K562 (cell line): ENCODE measurements at regions not wholly inside any gene's neighbourhood (a gene's known extent, or its start where the extent isn't known, plus 50 kb on each side); places are given as distances from the start of the nearest gene placed in this dataset.
A peak's percentile ranks its signal among the peaks of the same experiment; 100 is the strongest.

Experiments
- ATAC-seq: fragments of 200-7000 bp; cut with Tn5 transposase; 3 replicates; pipeline ENCODE4 v1.9.1; 2020; ENCODE audit warnings: moderate library complexity
- BruUV-seq: library from RNA; stranded (reverse); fragments of 400-500 nt; replicated peaks from 2 replicates; lab custom pipeline; 2021; lab: Mats Ljungman, UMichigan
- CTCF ChIA-PET: fragments of 300-600 bp; formaldehyde crosslinking; extraction: SDS; loops from one replicate; lab custom pipeline; 2021; ENCODE audit warnings: low intra/inter-chr PET ratio; lab: Yijun Ruan, JAX
- POLR2A ChIA-PET: fragments of 300-600, 350-650 bp; sonication (Branson Sonifier 250); formaldehyde crosslinking; extraction: SDS; loops from one replicate; lab custom pipeline; 2021; ENCODE audit warnings: antibody characterized with exemption, inconsistent platforms; lab: Yijun Ruan, JAX
- DNase-seq, 4 experiments: peaks; one replicate each; pipeline versions ENCODE4 v3.0.0 to v3.0.0-alpha.2; 2011 to 2018; ENCODE audit warnings: low spot score in 3 of 4, mixed read lengths in 3 of 4; ENCODE audit errors: extremely low read depth in 1 of 4
- FAIRE-seq: peaks from 2 replicates; lab custom pipeline; 2011; peaks lifted over from hg19 to GRCh38; lab: Jason Lieb, UNC
- H2AFZ ChIP-seq: 2 replicates; pipeline ENCODE4 v1.6.0; 2011; ENCODE audit warnings: low read depth, low read length, control low read depth, inconsistent platforms
- H3K27ac ChIP-seq: fragments of 200-600 bp; 3 replicates; pipeline ENCODE4 v1.8.0; 2011; ENCODE audit warnings: low read depth, mild to moderate bottlenecking, control low read depth, inconsistent platforms, low read length, moderate library complexity, mixed read lengths; ENCODE audit errors: extremely low read depth
- H3K27me3 ChIP-seq, 2 experiments: fragments of 300-600 bp in 1 of 2; 2 replicates in 1 of 2; 3 replicates in 1 of 2; pipeline versions ENCODE4 v1.6.0 to v1.8.0; 2011; ENCODE audit warnings: inconsistent platforms in 2 of 2, low read length in 2 of 2, mild to moderate bottlenecking in 1 of 2, mixed read lengths in 1 of 2, moderate library complexity in 1 of 2; ENCODE audit not compliant: control insufficient read depth in 2 of 2, insufficient read depth in 2 of 2
- H3K36me3 ChIP-seq: fragments of 300-600 bp; 3 replicates; pipeline ENCODE4 v1.8.0; 2011; ENCODE audit warnings: mild to moderate bottlenecking, low read length, inconsistent platforms; ENCODE audit not compliant: control insufficient read depth, insufficient read depth
- H3K4me1 ChIP-seq, 2 experiments: fragments of 200-600 bp in 1 of 2; replicated peaks in 1 of 2; 2 replicates in 1 of 2; 3 replicates in 1 of 2; pipeline versions ENCODE4 v1.5.1 to v1.8.0; 2011; ENCODE audit warnings: inconsistent platforms in 2 of 2, low read length in 2 of 2, mild to moderate bottlenecking in 1 of 2, mixed read lengths in 1 of 2, moderate library complexity in 1 of 2; ENCODE audit not compliant: control insufficient read depth in 2 of 2, insufficient read depth in 2 of 2
- H3K4me2 ChIP-seq: 2 replicates; pipeline ENCODE4 v1.6.1; 2011; ENCODE audit warnings: low read length, control low read depth, inconsistent platforms, mixed read lengths; ENCODE audit not compliant: insufficient read depth
- H3K4me3 ChIP-seq: fragments of 200-600 bp; sonication (generic), shearing (Covaris generic); 2 replicates; pipeline ENCODE4 v1.5.1; 2016; ENCODE audit warnings: control low read depth, inconsistent platforms
- H3K79me2 ChIP-seq: fragments of 200-600 bp; 3 replicates; pipeline ENCODE4 v1.8.0; 2011; ENCODE audit warnings: low read length, inconsistent platforms; ENCODE audit not compliant: control insufficient read depth, insufficient read depth
- H3K9ac ChIP-seq, 2 experiments: 2 replicates each; pipeline versions ENCODE4 v1.6.0 to v1.6.1; 2011; ENCODE audit warnings: low read depth in 2 of 2, low read length in 2 of 2, control low read depth in 1 of 2, inconsistent platforms in 1 of 2, mild to moderate bottlenecking in 1 of 2, mixed read lengths in 1 of 2; ENCODE audit not compliant: insufficient read depth in 1 of 2
- H3K9me1 ChIP-seq: one replicate; pipeline ENCODE4 v1.6.0; 2011; ENCODE audit warnings: inconsistent platforms, mild to moderate bottlenecking, low read length, moderate library complexity; ENCODE audit not compliant: control insufficient read depth, insufficient read depth
- H3K9me3 ChIP-seq: replicated peaks from 2 replicates; pipeline ENCODE4 v1.5.1; 2011; ENCODE audit warnings: low read depth, low read length, inconsistent platforms; ENCODE audit not compliant: control insufficient read depth, insufficient read depth
- H4K20me1 ChIP-seq: replicated peaks from 2 replicates; pipeline ENCODE4 v1.6.1; 2011; ENCODE audit warnings: low read length, inconsistent platforms, mixed read lengths; ENCODE audit not compliant: control insufficient read depth, insufficient read depth
- BCOR ChIP-seq: fragments of 450-650 bp; IDR thresholded peaks from 2 replicates; pipeline ENCODE4 v1.6.1; 2016
- ETS2 ChIP-seq: IDR thresholded peaks from 2 replicates; pipeline ENCODE4 v1.6.1; 2016; ENCODE audit warnings: borderline replicate concordance, missing genetic modification characterization, mild to moderate bottlenecking, moderate library complexity, missing compliant biosample characterization; ENCODE audit not compliant: poor library complexity, severe bottlenecking
- NEUROD1 ChIP-seq: fragments of 150-350 bp; IDR thresholded peaks from 2 replicates; pipeline ENCODE4 v1.6.1; 2014; ENCODE audit warnings: borderline replicate concordance, low read length, low read depth; ENCODE audit not compliant: partially characterized antibody
- NFRKB ChIP-seq: fragments of 450-650 bp; IDR thresholded peaks from 2 replicates; pipeline ENCODE4 v1.6.1; 2016; ENCODE audit warnings: low read depth
- RBM25 ChIP-seq: fragments of 200-400 bp; formaldehyde crosslinking; IDR thresholded peaks from 2 replicates; pipeline ENCODE4 v1.6.1; 2018; ENCODE audit warnings: low read length, low read depth, moderate library complexity; ENCODE audit not compliant: severe bottlenecking
- YBX1 ChIP-seq: fragments of 450-650 bp; IDR thresholded peaks from 2 replicates; pipeline ENCODE4 v1.7.1; 2016; ENCODE audit warnings: mild to moderate bottlenecking
- ZFP36 ChIP-seq: fragments of 150-350 bp; IDR thresholded peaks from 2 replicates; pipeline ENCODE4 v1.6.1; 2018; ENCODE audit warnings: low read length, low read depth; ENCODE audit not compliant: partially characterized antibody
- ZNF445 ChIP-seq: fragments of 250-450 bp; sonication (Bioruptor Pico); IDR thresholded peaks from 2 replicates; pipeline ENCODE4 v1.4.0; 2020; ENCODE audit warnings: low read depth, mild to moderate bottlenecking, moderate library complexity
- ZNF583 ChIP-seq: fragments of 250-450 bp; sonication (Bioruptor Pico); IDR thresholded peaks from 2 replicates; pipeline ENCODE4 v1.4.0; 2020
- WGBS: fragments of 100-300 bp; shearing (Covaris generic); methylation state at CpG from one replicate; pipeline ENCODE4 v1.1.6; 2016; ENCODE audit warnings: low coverage, mixed read lengths; ENCODE audit not compliant: insufficient coverage; ENCODE audit errors: missing lambda C conversion rate; 5-methylcytosine and 5-hydroxymethylcytosine counted together
- in situ Hi-C: fragments of 300-500 bp; cut with MboI; formaldehyde crosslinking; loops from 4 replicates; pipeline ENCODE4 v1.15.0; 2018; ENCODE audit warnings: inconsistent platforms, mixed read lengths
- intact Hi-C: fragments of 100-400 bp; cut with micrococcal nuclease; formaldehyde crosslinking; loops from 2 replicates; pipeline ENCODE4 v1.14.2; 2022

DNA sequence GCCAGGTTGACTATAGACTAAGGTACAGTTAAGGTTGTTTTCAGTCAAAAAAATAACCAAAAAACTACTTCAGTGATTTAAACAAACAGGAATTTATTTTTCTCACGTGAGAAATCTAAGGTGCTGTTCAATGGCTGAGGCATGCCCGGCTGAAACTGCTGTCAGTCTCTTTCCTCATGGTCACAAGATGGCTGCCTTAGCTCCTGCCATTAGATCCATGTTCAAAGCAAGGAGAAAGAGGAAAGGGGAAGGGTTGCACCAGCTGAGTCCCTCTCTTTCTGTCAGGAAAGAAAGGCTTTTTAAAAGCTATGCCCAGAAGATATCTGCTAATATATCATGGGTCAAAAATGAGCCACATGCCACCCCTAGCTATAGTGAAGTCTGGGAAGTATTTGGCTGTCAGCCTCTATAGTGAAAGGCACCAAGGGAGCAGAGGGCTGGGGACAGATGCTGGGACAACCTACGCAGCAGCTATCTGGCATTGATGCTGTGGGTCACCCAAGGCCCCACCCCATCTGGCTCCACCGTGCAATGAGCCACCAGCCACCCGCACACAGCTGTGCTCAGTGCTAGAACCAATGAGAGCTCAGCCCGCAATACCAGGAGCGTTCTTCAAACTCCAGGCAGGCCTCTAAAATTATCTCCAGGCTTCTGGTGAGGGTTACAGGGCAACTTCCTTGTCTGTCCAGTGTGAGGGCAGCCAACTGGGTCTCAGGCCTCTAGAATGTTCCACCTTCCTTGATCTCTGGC is 64.7 kb upstream of the GATA2 start:
- Histone ChIP-seq H3K4me1 (peaks cover 4 to 19% of the 10 kb centered on the region in 2 experiments; a peak in 4 of 5 replicates), H3K36me3 (no peaks in the 10 kb centered on the region), H3K4me3 (no peak overlapping the region), H3K4me2 (no peak overlapping the region), H3K79me2 (no peaks in the 10 kb centered on the region), H3K9me3 (no peaks in the 10 kb centered on the region), H3K9ac (no peak overlapping the region), H3K9me1 (no peaks in the 10 kb centered on the region), H2AFZ (no peak overlapping the region), H4K20me1 (no peaks in the 10 kb centered on the region), H3K27me3 (no peaks in the 10 kb centered on the region), H3K27ac (no peak overlapping the region)
- POLR2A ChIA-PET: interaction anchor here (0.5 to 1.3 kb wide), 2 partner anchors 10 to 80 kb away, joined by 3 to 5 read pairs; no protein-coding TSS in a partner anchor
- in situ Hi-C loops (no loop called here), intact Hi-C loops (no loop called here)
- FAIRE-seq: no peak
- no peak for DNase-seq
- 61% methylated on average over 6 of the region's 7 CpGs for WGBS
- CTCF ChIA-PET: no interaction called here
- no TSS peak for BruUV-seq
- TF ChIP-seq RBM25 (peak; percentile 83), YBX1 (no peak), BCOR (peak; percentile 39; the same call in 1 of the 2 replicates)
- no peak for ATAC-seq

DNA sequence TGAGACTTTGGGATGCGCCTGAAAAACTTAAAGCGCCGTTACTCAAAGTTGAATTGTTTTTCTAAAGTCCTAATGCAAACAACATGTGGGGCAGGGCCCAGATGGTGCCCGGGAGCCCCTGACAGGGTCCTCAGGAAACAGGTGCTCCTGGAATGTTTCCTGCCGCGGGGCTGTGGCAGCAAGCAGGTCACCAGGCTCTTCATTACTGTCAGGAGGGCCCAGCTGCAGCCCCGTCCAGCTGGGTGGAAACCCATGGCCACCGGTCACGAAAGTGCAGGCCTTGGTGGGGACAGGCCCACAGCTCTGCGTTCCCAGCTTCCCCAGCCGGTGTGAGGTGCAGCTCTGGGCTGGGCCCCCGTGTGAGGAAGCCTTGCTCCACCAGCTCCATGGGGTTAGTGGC is 63.9 kb upstream of the GATA2 start:
- no peak for FAIRE-seq
- BruUV-seq: no TSS peak
- no peak for TF ChIP-seq ZNF583 (CRISPR knock-in tag)
- no peak for TF ChIP-seq ZFP36
- no peak for TF ChIP-seq ETS2 (tag)
- TF ChIP-seq NFRKB: no peak
- no peak for TF ChIP-seq NEUROD1
- no peak for TF ChIP-seq ZNF445 (CRISPR knock-in tag)

More for the DNA sequence above, 63.9 kb upstream of the GATA2 start:
- H3K4me2 ChIP-seq: no peak overlapping the region
- POLR2A ChIA-PET: interaction anchor here (0.5 to 1.3 kb wide), 3 partner anchors 9 to 135 kb away, joined by 3 to 5 read pairs (median 3); no protein-coding TSS in a partner anchor
- in situ Hi-C loops: no loop called here
- intact Hi-C loops: no loop called here
- H3K9me1 ChIP-seq: no peaks in the 10 kb centered on the region
- no peaks in the 10 kb centered on the region for H3K36me3 ChIP-seq
- H3K27ac ChIP-seq: no peak overlapping the region
- CTCF ChIA-PET: no interaction called here
- 73% methylated on average over 9 of the region's 12 CpGs for WGBS
- H4K20me1 ChIP-seq: no peaks in the 10 kb centered on the region
- no peak overlapping the region for H3K4me3 ChIP-seq
- H3K9me3 ChIP-seq: no peaks in the 10 kb centered on the region
- H3K79me2 ChIP-seq: no peaks in the 10 kb centered on the region
- H2AFZ ChIP-seq: no peak overlapping the region
- no peaks in the 10 kb centered on the region for H3K27me3 ChIP-seq
- ATAC-seq: no peak
- H3K9ac ChIP-seq: no peak overlapping the region
- peaks cover 6 to 19% of the 10 kb centered on the region in 2 experiments; a peak in 3 of 5 replicates for H3K4me1 ChIP-seq
- DNase-seq: no peak
